Hematopoietic multipotent progenitor cell treated with erythropoietin and hydrocortisone succinate and interleukin-3 and kit ligand, for 17 days (in vitro differentiated cells): ENCODE measurements at regions not wholly inside any gene's neighbourhood (a gene's known extent, or its start where the extent isn't known, plus 50 kb on each side); places are given as distances from the start of the nearest gene placed in this dataset.
"Not testable (repeated sequence)": the region's sequence is repeated elsewhere in the genome, so short reads cannot be mapped to it uniquely, and the experiment has no call there.

Experiments
- DNase-seq: peaks from one replicate; pipeline ENCODE4 v3.0.0-alpha.2; 2015; ENCODE audit warnings: low spot score

DNA sequence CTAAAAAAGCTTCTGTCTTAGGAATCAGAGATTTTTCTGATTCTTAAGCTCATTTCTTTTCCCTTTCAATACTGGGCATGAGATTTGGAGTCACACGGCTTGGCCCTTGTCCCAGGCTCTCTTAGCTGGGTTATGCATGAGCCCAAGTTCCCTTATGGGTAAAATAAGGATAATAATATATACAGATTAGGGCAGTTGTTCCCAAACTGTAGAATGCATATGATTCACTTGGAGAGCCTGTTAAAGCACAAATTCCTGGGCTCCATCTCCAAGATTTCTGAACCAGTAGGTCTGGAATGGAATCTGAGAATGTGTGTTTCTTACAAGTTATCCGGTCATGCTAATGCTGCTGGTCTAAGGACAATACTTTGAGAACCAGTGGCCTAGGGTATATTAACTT is 154.0 kb downstream of the REEP3 start:
- DNase-seq = no peak

DNA sequence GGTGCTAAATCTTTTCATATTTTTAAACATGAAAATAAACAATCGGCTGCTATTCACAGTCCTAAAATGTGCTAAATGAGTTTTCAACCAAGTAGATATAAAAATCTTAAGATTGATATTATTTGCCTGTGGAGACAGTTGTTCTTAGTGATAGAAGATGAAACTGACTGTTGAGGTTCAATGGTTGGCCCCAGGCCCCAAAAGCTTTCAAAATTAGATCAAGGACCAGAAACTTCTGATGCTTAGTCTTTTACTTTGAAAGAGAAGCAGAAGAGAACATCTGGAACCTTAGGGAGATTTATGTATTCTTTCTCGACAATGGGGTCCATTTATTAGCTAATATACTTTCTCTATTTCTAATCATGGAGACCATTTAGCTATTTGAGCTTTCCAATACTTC is 155.8 kb downstream of the REEP3 start:
- no peak for DNase-seq

DNA sequence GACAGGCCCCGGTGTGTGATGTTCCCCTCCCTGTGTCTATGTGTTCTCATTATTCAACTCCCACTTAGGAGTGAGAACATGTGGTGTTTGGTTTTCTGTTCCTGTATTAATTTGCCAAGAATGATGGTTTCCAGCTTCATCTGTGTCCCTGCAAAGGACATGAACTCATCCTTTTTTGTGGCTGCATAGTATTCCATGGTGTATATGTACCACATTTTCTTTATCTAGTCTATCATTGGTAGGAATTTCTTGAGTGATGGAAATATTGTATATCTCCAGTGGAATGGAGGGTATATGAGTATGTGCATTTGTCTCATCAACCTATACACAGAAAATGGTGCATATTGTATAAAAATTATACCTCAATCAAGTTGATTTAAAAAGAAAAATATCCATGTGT is 159.3 kb downstream of the REEP3 start:
- DNase-seq = not testable (repeated sequence)

DNA sequence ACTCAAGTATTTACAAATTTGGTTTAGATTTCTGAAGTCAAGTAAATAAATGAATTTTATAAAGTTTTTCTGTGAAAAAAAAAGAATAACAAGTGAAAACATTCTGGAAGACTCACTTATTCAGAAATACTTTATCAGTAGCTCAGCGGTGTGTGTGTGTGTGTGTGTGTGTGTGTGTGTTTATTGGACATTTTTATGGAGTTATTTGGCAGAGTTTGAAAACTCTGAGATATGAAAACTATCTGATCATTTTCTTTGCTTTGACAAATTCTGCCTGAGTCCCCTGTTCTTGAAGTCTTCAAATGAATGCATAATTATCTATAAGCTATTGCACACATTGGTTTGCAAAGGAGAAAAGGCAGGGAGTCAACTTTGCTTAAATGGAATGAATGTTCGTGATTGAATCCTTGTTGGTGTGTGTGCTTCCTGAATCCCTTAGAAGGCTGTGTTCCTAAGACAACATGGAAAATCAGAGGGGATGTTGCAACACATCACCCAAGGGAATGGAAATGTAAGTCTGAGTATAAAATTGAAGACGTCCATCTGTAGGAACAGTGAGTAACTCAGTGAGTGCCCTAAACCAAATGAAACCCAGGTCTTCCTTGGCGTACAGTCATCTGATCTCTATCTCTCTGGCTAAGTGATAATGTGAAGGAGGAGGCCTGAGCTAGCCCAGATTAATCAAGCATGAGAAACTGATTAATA is 160.9 kb downstream of the REEP3 start:
- DNase-seq = no peak

DNA sequence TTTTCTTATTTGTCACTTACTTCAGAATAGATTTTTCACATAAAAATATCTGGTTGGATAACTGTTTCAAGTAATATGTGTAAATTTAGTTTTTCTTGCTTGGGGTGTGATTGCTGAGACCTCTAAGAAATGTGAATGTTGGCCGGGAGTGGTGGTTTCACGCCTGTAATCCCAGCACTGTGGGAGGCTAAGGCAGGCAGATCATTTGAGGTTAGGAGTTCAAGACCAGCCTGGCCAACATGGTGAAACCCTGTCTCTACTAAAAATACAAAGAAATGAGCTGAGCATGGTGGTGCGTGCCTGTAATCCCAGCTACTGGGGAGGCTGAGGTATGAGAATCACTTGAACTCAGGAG is 161.5 kb downstream of the REEP3 start:
- DNase-seq = not testable (repeated sequence)

DNA sequence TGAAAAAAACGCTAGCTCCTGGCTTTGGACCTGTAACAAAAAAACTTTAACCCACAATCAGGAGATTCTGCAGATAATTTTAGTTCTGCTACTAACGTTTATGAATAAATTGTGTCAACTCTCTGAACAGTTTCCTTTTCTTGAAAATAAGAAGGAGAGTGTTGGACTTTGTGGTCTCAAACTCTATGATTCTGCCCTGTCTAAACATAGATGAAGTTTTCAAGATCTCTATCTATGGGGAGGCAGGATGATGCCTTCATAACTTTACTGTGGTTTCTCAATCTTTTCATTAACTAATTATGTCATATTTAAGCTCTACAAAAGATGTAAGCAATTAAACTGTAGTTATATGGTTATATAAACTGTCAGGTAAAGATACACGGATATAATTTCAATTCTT is 162.0 kb downstream of the REEP3 start:
- DNase-seq = no peak

DNA sequence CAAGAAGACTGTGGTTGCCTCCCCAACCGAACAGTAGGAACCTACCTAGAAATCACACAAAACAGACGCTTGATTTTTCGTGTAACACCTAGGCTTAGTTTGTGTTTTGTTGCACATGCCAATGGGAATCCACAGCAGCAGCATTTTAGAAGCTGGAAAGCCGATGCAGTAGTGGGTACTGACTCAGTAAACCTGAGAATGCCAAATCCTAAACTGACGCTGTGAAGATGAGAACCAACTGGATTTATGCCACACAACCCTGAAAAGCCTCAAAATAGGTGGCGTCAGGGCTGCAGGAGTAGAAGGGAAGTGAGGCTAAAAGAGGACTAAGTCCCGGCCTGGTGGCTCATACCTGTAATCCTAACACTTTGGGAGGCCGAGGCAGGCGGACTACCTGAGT is 162.5 kb downstream of the REEP3 start:
- DNase-seq = no peak

DNA sequence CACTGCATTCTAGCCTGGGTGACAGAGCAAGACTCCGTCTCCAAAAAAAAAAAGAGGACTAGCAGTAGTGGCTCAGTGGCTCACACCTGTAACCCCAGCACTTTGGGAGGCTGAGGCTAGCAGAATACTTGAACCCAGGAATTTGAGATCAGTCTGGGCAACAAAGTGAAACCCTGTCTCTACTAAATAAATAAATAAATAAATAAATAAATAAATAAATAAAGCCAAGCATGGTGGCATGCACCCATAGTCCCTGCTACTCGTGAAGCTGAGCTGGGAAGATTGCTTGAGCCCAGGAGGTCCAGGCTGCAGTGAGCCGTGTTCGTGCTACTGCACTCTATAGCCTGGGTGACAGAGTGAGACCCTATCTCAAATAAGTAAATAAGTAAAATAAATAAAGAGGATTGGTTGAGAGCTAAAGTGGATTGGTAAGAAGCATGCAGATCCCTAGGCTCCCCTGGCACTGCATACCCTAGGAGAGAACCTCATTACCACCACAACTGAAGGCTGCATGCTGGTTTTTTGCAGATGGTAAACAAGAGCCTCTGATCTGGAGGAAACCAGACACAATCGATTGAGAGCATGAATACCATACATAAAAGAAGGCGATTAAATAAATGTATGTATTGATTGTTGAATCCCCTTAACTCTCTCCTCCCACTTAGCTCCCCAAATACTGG is 163.2 kb downstream of the REEP3 start:
- DNase-seq = no peak

DNA sequence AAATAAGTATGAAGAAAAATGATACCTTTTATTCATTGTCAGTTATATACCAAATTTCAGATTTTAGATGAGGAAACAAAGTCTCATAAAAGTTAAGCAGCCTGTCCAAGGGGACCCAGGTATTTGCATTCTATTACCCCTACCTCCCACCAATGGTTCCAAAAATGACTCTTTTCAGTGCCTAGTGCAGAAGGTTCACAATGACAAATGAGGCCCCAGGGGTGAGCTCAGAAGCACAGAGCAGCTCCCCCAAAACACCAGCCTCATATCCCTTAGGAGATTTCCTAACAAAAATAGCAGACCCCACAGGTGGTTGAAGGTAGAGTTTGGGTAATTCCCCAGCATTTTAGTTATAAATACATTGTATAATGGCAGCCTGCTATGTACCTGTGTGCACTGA is 168.6 kb downstream of the REEP3 start:
- DNase-seq = no peak

DNA sequence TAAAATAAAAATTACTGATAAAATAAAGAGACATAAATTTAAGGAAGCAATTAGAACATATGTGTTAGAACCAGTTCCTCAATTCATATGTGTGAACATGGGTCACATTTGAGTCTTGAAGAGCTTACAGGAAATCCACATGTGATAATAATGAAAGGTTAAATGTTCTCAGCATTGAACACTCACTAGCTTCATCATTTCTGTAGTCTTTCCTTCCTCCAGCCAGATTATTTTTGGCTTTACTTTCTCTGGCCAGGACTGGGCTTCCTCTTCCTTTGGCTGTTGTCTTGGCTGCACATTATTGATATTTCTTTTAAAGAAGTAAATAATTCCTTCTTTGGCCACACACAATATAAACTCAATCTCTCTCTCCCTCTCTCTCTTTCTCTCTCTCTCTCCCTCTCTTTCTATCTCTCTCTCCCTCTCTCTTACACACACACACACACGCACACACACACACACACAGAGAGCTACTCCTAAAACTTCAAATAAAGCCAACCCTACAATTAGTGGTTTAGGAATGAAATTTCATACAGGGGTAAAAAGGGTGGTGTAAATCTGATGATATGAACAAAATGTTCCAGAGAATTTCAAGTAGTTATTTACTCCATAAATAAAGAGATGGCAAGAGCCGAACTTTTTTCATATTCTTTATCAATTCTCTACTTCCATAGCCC is 171.2 kb downstream of the REEP3 start:
- no peak for DNase-seq

DNA sequence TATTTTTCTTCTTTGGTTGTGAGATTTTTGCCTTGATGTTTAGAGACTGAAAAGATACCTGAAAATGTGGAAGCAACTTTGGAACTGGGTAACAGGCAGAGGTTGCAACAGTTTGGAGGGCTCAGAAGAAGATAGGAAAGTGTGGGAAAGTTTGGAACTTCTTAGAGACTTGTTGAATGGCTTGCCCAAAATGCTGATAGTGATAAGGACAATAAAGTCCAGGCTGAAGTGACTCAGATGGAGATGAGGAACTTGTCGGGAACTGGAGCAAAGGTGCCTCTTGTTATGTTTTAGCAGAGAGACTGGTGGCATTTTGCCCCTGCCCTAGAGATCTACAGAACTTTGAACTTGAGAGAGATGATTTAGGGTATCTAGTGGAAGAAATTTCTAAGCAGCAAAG is 171.8 kb downstream of the REEP3 start:
- not testable (repeated sequence) for DNase-seq

DNA sequence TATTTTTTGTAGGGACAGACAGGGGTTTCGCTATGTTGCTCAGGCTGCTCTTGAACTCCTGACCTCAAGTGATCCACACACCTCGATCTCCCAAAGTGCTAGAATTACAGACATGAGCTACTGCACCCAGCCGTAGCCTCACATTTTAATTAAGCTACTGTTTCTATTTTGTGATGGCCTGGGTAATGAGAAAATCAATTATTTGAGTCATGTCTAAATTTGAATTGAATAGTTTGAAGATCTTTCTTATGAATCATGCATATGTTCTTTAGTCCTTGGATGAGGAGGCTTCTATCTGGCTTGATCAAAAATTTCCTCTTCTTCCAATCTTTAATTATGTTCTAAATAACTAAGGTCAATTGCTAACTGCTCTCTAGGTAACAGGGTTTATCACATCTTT is 175.0 kb downstream of the REEP3 start:
- DNase-seq = no peak

DNA sequence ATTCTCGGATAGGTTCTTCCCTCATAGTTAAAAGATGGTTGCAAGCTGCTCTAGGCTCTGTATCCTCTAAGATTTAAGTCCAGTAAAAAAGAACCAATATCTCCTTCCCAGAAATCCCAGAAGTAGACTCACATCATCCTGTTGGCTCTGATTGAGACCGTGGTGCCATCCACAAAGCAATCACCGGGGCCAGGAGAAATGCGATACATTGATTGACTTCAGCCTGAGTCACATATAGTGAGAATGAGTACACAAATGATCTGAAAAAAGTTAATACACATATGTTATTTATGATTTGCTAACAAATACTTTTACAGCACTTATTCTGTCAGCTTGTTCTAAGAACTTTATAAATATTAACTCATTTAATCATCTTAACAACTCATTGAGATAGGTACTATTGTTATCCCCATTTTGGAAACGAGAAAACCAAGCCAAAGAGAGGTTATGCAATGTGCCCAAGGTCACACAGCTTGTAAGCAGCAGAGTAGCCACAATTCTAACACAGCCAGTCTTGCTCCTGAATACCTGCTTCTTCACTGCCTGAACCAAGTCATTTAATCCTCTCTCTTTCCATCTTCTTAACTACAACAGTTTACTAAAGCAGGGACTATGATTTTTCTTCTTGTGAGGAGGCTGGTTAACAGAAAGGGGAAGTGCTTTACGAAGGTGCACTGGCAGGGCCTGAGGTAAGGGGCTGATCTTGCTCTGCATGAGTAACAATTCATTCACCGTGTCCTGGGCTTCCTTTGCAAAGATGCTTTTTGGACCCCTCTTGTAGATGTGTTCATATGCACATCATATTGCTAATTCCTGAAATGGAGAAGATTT is 177.0 kb downstream of the REEP3 start:
- no peak for DNase-seq

DNA sequence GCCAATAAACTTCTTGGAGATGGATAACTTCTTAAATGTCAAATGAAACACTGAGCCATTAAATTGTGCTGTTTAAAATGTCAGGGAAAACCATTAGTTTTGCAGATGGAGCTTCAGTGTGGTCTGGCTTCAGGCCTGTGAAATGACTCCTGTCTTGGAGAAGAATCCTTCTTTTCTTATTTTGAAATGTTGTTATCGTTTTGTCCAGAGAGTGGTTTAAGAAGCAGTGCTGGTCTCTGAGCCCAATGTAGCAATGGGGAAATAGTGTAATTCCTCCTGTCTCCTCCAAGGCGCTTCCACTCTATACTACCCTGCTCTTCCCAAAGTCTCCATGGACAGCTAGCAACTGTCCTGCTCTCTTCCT is 177.6 kb downstream of the REEP3 start:
- DNase-seq = no peak

DNA sequence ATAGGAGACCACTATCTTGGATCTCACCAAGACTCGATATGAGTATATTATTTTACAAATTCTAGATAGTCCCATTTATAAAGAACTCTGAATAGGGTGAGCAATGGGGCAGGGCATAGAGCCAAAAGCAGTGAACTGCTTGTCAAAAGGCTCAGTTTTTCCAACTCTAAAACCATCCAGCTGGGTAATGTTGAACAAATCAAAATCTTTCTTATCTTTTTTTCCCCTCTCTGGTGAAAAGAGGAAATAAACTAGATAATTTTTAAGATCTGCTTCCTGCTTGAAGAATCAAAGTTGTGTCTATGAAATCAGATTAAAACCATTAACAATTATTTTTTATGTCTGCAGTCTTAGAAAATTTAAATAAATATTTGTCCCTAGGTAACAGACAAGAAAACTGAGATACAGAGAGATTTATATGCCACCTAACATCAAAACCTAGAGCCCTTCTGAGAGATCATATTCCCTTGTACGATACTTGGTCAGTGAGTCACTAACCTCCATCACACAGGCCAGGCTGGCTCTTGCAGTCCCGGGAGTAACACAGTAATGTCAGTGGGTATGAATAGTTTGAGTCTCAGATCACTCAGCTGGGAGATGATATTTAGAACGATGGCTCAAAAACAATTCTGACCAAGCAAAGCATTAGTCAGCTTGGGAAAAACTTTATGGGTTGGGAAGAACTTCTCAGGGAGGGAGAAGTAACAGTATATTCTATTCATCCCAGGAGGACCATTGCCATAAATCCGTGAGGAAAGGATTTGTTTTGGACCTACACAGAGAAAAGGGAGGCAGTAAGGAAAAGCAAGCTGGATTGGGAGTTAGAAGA is 178.8 kb downstream of the REEP3 start:
- no peak for DNase-seq

DNA sequence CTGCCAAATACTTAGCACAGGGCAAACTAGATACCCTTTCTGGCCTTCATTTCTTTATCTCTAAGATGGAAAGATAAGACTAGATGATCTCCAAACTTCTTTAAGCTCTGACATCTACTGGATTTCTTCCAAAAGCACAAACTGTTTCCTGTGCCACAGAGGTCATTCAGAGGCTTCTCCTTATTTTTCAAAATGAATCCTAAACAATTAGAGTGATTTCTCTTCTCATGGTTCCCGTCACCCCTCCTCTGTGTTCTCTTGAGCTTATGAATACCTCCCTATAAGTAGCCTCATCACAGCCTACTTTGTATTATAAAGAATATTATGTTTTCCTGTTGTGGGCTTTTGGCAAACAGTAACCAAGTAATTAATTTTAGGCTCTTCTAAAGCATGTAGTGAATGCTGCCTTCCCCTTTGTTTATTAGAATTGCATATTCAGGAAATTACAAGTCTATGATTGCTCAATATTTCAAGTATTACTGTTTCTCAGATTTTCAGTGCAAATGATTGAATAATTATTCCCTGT is 179.5 kb downstream of the REEP3 start:
- no peak for DNase-seq

DNA sequence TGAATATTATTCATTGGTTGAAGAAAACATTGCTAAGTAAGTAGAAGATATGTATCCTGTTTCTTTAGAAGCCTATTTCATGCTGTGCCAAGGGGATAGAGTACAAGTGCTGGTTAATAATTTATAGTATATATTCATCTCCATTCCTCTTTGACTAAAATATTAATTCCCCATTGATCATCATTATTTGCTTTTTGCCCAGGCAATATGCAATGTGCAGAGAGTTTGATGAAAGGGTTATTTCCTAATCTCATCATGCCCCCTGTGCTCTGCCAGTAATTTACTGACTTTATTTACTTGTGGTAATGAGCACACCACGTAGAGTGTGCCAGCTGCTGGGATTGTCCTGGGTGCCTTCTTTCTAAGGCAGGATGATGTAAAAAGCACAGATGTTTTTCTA is 180.9 kb downstream of the REEP3 start:
- DNase-seq = no peak

DNA sequence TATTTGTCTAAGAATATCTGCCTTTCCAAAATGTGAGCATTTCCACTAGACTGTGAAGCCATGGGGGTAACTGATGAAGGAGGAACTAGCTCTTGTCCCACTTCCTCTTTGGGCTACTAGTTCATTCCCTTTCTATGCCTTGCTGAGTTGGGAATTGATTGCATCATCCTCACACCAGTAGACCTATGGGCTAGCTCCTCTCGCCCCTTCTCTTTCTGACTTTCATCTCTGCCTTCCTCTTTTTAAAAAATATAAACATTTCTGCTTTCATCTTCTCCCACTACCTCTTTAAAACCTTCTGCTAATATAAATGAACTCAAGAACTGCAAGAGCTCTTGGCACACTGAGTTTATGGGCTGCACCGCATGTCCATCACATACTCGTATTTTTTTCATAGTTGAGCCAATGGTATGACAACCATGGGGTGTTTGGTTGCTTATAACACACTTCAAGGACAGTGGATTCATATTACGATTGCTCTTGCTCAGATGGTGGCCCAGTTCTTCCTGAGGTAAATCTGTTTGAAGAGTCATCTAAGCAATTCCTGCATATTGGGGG is 182.0 kb downstream of the REEP3 start:
- no peak for DNase-seq

DNA sequence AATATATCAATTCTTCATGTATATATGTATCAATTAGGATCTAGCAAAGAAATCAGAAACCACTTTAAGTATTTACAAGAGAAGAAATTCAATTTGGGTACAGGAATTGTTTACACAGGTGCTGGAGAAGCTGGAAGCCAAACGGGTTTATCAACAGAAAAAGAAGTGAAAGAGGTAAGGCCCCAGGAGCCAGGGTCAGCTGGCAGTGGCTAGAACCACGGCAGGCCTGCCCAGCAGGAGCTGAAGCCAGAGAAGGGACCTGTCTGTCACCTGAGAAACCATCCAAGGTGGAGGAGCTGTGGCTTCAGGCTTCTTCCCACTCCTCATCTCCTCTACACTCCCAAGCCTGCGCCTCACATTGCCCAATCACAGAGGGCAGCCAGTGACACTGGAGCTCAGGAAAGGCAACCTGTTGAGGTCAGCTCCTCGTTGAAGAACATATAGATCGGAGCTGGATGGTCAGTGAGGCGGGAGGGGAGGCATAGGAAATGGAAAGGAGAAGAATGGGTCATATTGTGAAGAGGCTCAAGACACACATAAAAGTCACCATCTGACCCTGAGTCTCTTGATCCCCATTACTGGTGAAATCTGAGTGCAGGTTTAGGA is 182.6 kb downstream of the REEP3 start:
- DNase-seq = no peak

DNA sequence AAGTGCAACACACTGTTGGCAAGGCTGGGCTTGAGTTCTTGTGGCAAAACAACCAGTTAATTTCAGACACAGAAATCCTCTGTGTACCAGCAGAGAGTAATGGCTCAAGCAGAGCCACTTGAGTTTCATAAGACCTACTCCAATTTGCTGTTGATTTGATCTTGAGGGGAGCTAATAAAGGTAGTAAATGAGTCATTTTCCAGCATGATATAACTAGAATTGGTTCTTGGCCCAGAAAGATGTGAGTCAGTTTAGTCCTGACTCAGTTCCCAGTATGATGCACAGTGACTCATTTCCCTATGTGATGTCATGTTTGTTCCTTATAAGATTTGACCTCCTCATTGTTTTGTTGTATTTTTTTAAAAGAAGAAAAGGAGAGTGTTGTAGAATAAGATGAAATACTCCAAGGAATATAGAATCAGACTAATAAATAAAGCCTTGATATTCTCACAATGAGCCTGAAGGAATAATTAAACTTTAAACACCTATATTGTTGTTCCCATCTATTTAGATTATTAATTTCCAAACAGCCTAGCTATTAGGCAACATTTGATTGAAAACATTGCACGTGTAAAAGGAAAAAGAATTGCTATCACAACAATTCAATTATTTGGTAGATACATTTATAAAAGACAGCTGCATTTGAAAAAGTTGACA is 186.2 kb downstream of the REEP3 start:
- peak; percentile 37 for DNase-seq
